Peyer's patch (tissue), 4 donors: ENCODE measurements at regions not wholly inside any gene's neighbourhood (a gene's known extent, or its start where the extent isn't known, plus 50 kb on each side); places are given as distances from the start of the nearest gene placed in this dataset.
A peak's percentile ranks its signal among the peaks of the same experiment; 100 is the strongest.
"Not testable (repeated sequence)": the region's sequence is repeated elsewhere in the genome, so short reads cannot be mapped to it uniquely, and the experiment has no call there.

ENCODE experiments used
- DNase-seq, 3 donors: peaks; one replicate each; pipeline ENCODE4 v3.0.0-alpha.2; 2017 to 2019
- H3K27ac ChIP-seq, 4 donors: fragments of 200-600 bp; sonication (generic); one replicate each; pipeline ENCODE4 v1.5.1; 2016 to 2019
- H3K27me3 ChIP-seq, 2 donors: fragments of 200-600 bp; sonication (generic); one replicate each; pipeline ENCODE4 v1.5.1; 2019
- H3K36me3 ChIP-seq, 3 donors: fragments of 200-600 bp; sonication (generic); one replicate each; pipeline ENCODE4 v1.5.1; 2016 to 2019
- H3K4me1 ChIP-seq, 4 donors: fragments of 200-600 bp; sonication (generic); one replicate each; pipeline ENCODE4 v1.5.1; 2016 to 2019
- H3K4me3 ChIP-seq, 4 donors: fragments of 200-600 bp; sonication (generic); 1 replicate in 3 of 4; 2 replicates in 1 of 4; pipeline ENCODE4 v1.5.1; 2016 to 2019; ENCODE audit warnings: mild to moderate bottlenecking in 1 of 4
- H3K9me3 ChIP-seq, 4 donors: fragments of 200-600 bp; sonication (generic); one replicate each; pipeline ENCODE4 v1.5.1; 2016 to 2019; ENCODE audit warnings: mild to moderate bottlenecking in 1 of 4
- CTCF ChIP-seq, 6 experiments: fragments of 450-650 bp in 4 of 6; fragments of 200-600 bp in 2 of 6; sonication (generic) in 1 of 6; IDR thresholded peaks; one replicate each; pipeline ENCODE4 v1.5.1; 2017 to 2019; ENCODE audit warnings: antibody characterized with exemption in 6 of 6, mild to moderate bottlenecking in 3 of 6, moderate library complexity in 1 of 6
- POLR2A ChIP-seq, 2 donors: fragments of 450-650 bp; IDR thresholded peaks; one replicate each; pipeline ENCODE4 v1.5.1; 2017; ENCODE audit warnings: antibody characterized with exemption in 2 of 2, mild to moderate bottlenecking in 2 of 2, moderate library complexity in 2 of 2

GRCh38 chr16:85202051-85202601 lies 89.9 kb upstream of the CIBAR2 start:
- TF ChIP-seq CTCF (IDR thresholded peaks at IDR 0.05), result no peak
- TF ChIP-seq POLR2A (IDR thresholded peaks at IDR 0.05), result no peak
- no peak for DNase-seq
- Histone ChIP-seq H3K36me3 (no peaks in the 10 kb centered on the region), H3K4me1 (peaks cover 0 to 55% (median 0%) of the 10 kb centered on the region in 4 donors), H3K27ac (peak overlapping the region in 3 of 4 donors; percentile 58 to 79 (median 73)), H3K4me3 (no peak overlapping the region), H3K9me3 (no peaks in the 10 kb centered on the region), H3K27me3 (no peaks in the 10 kb centered on the region)

- peak overlapping the region in 3 of 4 donors; percentile 58 to 79 (median 73) for H3K27ac ChIP-seq
- TF ChIP-seq CTCF (IDR thresholded peaks at IDR 0.05), result no peak
- no peak for TF ChIP-seq POLR2A (IDR thresholded peaks at IDR 0.05)
- H3K36me3 ChIP-seq, result no peaks in the 10 kb centered on the region
- H3K4me3 ChIP-seq, result no peak overlapping the region
- no peaks in the 10 kb centered on the region for H3K9me3 ChIP-seq
- peaks cover 0 to 56% (median 0%) of the 10 kb centered on the region in 4 donors for H3K4me1 ChIP-seq
- no peaks in the 10 kb centered on the region for H3K27me3 ChIP-seq
- DNase-seq, result peak in 2 of 3 donors; percentile 35 to 77
Measured at GRCh38 chr16:85202631-85203461, 90.6 kb upstream of the CIBAR2 start.

GRCh38 chr16:85203462-85203813 lies 91.2 kb upstream of the CIBAR2 start:
- Histone ChIP-seq H3K36me3 (no peaks in the 10 kb centered on the region), H3K27ac (peak overlapping the region in 3 of 4 donors; percentile 25 to 79 (median 73)), H3K4me1 (peaks cover 0 to 50% (median 0%) of the 10 kb centered on the region in 4 donors), H3K27me3 (no peaks in the 10 kb centered on the region), H3K4me3 (no peak overlapping the region), H3K9me3 (no peaks in the 10 kb centered on the region)
- DNase-seq, result no peak
- TF ChIP-seq POLR2A (IDR thresholded peaks at IDR 0.05) (no peak), CTCF (IDR thresholded peaks at IDR 0.05) (no peak)

GRCh38 chr16:85204242-85205010 lies 92.2 kb upstream of the CIBAR2 start:
- Histone ChIP-seq H3K4me1 (peaks cover 0 to 44% (median 0%) of the 10 kb centered on the region in 4 donors), H3K36me3 (no peaks in the 10 kb centered on the region), H3K27ac (no peak overlapping the region), H3K27me3 (no peaks in the 10 kb centered on the region), H3K4me3 (no peak overlapping the region), H3K9me3 (no peaks in the 10 kb centered on the region)
- TF ChIP-seq POLR2A (IDR thresholded peaks at IDR 0.05) (no peak), CTCF (IDR thresholded peaks at IDR 0.05) (no peak)
- no peak for DNase-seq

GRCh38 chr16:85205257-85205656 lies 93.0 kb upstream of the CIBAR2 start:
- not testable (repeated sequence) for H3K27me3 ChIP-seq, H3K27ac ChIP-seq, H3K9me3 ChIP-seq, H3K4me3 ChIP-seq, DNase-seq, H3K36me3 ChIP-seq
- peaks cover 0 to 40% (median 0%) of the 10 kb centered on the region in 4 donors for H3K4me1 ChIP-seq
